ENCODE measurements at regions not wholly inside any gene's neighbourhood (a gene's known extent, or its start where the extent isn't known, plus 50 kb on each side); places are given as distances from the start of the nearest gene placed in this dataset.

GRCh38 chr9:90086101-90086511, 481.3 kb downstream of the GADD45G start:
- TF ChIP-seq JUND (IDR thresholded peaks at IDR 0.05; ENCODE audit: low read depth), result no peak
- no peak for DNase-seq (ENCODE audit: low read depth in 1 of 2, low spot score in 1 of 2)
- in situ Hi-C loops (cut with HindIII; ENCODE audit: low pct_unique_long_range_greater_than_20kb, low sequenced_read_pairs), result no loop called here

- TF ChIP-seq JUND (IDR thresholded peaks at IDR 0.05; ENCODE audit: low read depth), result no peak
- in situ Hi-C loops (cut with HindIII; ENCODE audit: low pct_unique_long_range_greater_than_20kb, low sequenced_read_pairs), result no loop called here
- no peak for DNase-seq (ENCODE audit: low read depth in 1 of 2, low spot score in 1 of 2)
These were observed 483.6 kb downstream of the GADD45G start for GRCh38 chr9:90088434-90088833.

- DNase-seq (ENCODE audit: low read depth in 1 of 2, low spot score in 1 of 2), result no peak
- in situ Hi-C loops (cut with HindIII; ENCODE audit: low pct_unique_long_range_greater_than_20kb, low sequenced_read_pairs), result no loop called here
- TF ChIP-seq JUND (IDR thresholded peaks at IDR 0.05; ENCODE audit: low read depth), result no peak
These were observed 484.0 kb downstream of the GADD45G start for GRCh38 chr9:90088856-90089255.

- DNase-seq (ENCODE audit: low read depth in 1 of 2, low spot score in 1 of 2), result no peak
- in situ Hi-C loops (cut with HindIII; ENCODE audit: low pct_unique_long_range_greater_than_20kb, low sequenced_read_pairs), result no loop called here
- TF ChIP-seq JUND (IDR thresholded peaks at IDR 0.05; ENCODE audit: low read depth), result no peak
These were observed 486.2 kb downstream of the GADD45G start for GRCh38 chr9:90090997-90091396.

- no peak for TF ChIP-seq JUND (IDR thresholded peaks at IDR 0.05; ENCODE audit: low read depth)
- no peak for DNase-seq (ENCODE audit: low read depth in 1 of 2, low spot score in 1 of 2)
- in situ Hi-C loops (cut with HindIII; ENCODE audit: low pct_unique_long_range_greater_than_20kb, low sequenced_read_pairs), result no loop called here
These were observed 487.7 kb downstream of the GADD45G start for GRCh38 chr9:90092508-90092907.

- TF ChIP-seq JUND (IDR thresholded peaks at IDR 0.05; ENCODE audit: low read depth), result no peak
- in situ Hi-C loops (cut with HindIII; ENCODE audit: low pct_unique_long_range_greater_than_20kb, low sequenced_read_pairs), result no loop called here
- no peak for DNase-seq (ENCODE audit: low read depth in 1 of 2, low spot score in 1 of 2)
These were observed 490.9 kb downstream of the GADD45G start for GRCh38 chr9:90095682-90096081.

GRCh38 chr9:90097237-90097636, 492.4 kb downstream of the GADD45G start:
- DNase-seq (ENCODE audit: low read depth in 1 of 2, low spot score in 1 of 2), result no peak
- no peak for TF ChIP-seq JUND (IDR thresholded peaks at IDR 0.05; ENCODE audit: low read depth)
- in situ Hi-C loops (cut with HindIII; ENCODE audit: low pct_unique_long_range_greater_than_20kb, low sequenced_read_pairs), result no loop called here

GRCh38 chr9:90098408-90098807, 493.6 kb downstream of the GADD45G start:
- in situ Hi-C loops (cut with HindIII; ENCODE audit: low pct_unique_long_range_greater_than_20kb, low sequenced_read_pairs), result no loop called here
- no peak for DNase-seq (ENCODE audit: low read depth in 1 of 2, low spot score in 1 of 2)
- TF ChIP-seq JUND (IDR thresholded peaks at IDR 0.05; ENCODE audit: low read depth), result no peak

- in situ Hi-C loops (cut with HindIII; ENCODE audit: low pct_unique_long_range_greater_than_20kb, low sequenced_read_pairs), result no loop called here
- TF ChIP-seq JUND (IDR thresholded peaks at IDR 0.05; ENCODE audit: low read depth), result no peak
- peak; percentile 31 to 76 for DNase-seq (ENCODE audit: low read depth in 1 of 2, low spot score in 1 of 2)
These were observed 494.6 kb downstream of the GADD45G start for GRCh38 chr9:90099262-90099963.

GRCh38 chr9:90100014-90100413, 495.2 kb downstream of the GADD45G start:
- no peak for TF ChIP-seq JUND (IDR thresholded peaks at IDR 0.05; ENCODE audit: low read depth)
- peak in 1 of 2 experiments; percentile 20 for DNase-seq (ENCODE audit: low read depth in 1 of 2, low spot score in 1 of 2)
- in situ Hi-C loops (cut with HindIII; ENCODE audit: low pct_unique_long_range_greater_than_20kb, low sequenced_read_pairs), result no loop called here

GRCh38 chr9:90102292-90102901, 497.6 kb downstream of the GADD45G start:
- peak; percentile 86 to 95 for DNase-seq (ENCODE audit: low read depth in 1 of 2, low spot score in 1 of 2)
- in situ Hi-C loops (cut with HindIII; ENCODE audit: low pct_unique_long_range_greater_than_20kb, low sequenced_read_pairs), result no loop called here
- TF ChIP-seq JUND (IDR thresholded peaks at IDR 0.05; ENCODE audit: low read depth), result no peak

GRCh38 chr9:90103771-90104170, 499.0 kb downstream of the GADD45G start:
- DNase-seq (ENCODE audit: low read depth in 1 of 2, low spot score in 1 of 2), result no peak
- no peak for TF ChIP-seq JUND (IDR thresholded peaks at IDR 0.05; ENCODE audit: low read depth)
- in situ Hi-C loops (cut with HindIII; ENCODE audit: low pct_unique_long_range_greater_than_20kb, low sequenced_read_pairs), result no loop called here

- in situ Hi-C loops (cut with HindIII; ENCODE audit: low pct_unique_long_range_greater_than_20kb, low sequenced_read_pairs), result no loop called here
- DNase-seq (ENCODE audit: low read depth in 1 of 2, low spot score in 1 of 2), result no peak
- TF ChIP-seq JUND (IDR thresholded peaks at IDR 0.05; ENCODE audit: low read depth), result no peak
These were observed 501.0 kb downstream of the GADD45G start for GRCh38 chr9:90105773-90106172.
